T47D (cell line): ENCODE measurements at regions not wholly inside any gene's neighbourhood (a gene's known extent, or its start where the extent isn't known, plus 50 kb on each side); places are given as distances from the start of the nearest gene placed in this dataset.
"Not testable (repeated sequence)": the region's sequence is repeated elsewhere in the genome, so short reads cannot be mapped to it uniquely, and the experiment has no call there.

Experiments
- DNase-seq, 2 experiments: peaks; one replicate each; pipeline versions ENCODE4 v3.0.0 to v3.0.0-alpha.2; 2011 to 2012; ENCODE audit warnings: low read depth in 1 of 2, low spot score in 1 of 2
- JUND ChIP-seq: IDR thresholded peaks from 2 replicates; pipeline ENCODE4 v1.6.1; 2012; ENCODE audit warnings: low read depth
- in situ Hi-C: cut with HindIII; loops from 2 replicates; pipeline ENCODE4 v1.10.0; 2016; ENCODE audit warnings: low sequenced_read_pairs, low pct_unique_long_range_greater_than_20kb

GRCh38 chr14:104403421-104404220, 175.9 kb upstream of the C14orf180 start:
- TF ChIP-seq JUND = no peak
- in situ Hi-C loops = no loop called here

GRCh38 chr14:104404922-104405321, 174.6 kb upstream of the C14orf180 start:
- in situ Hi-C loops = no loop called here
- DNase-seq = no peak
- no peak for TF ChIP-seq JUND

More at GRCh38 chr14:104403421-104404220, 175.9 kb upstream of the C14orf180 start:
- DNase-seq = no peak

GRCh38 chr14:104405360-104406226, 174.0 kb upstream of the C14orf180 start:
- no peak for DNase-seq
- in situ Hi-C loops = no loop called here
- no peak for TF ChIP-seq JUND

GRCh38 chr14:104406831-104407230, 172.7 kb upstream of the C14orf180 start:
- no peak for TF ChIP-seq JUND
- in situ Hi-C loops = no loop called here
- DNase-seq = no peak

GRCh38 chr14:104416383-104416782, 163.2 kb upstream of the C14orf180 start:
- no peak for TF ChIP-seq JUND
- no peak for DNase-seq
- in situ Hi-C loops = no loop called here

GRCh38 chr14:104419865-104420505, 159.6 kb upstream of the C14orf180 start:
- in situ Hi-C loops = no loop called here
- TF ChIP-seq JUND = no peak
- no peak for DNase-seq

GRCh38 chr14:104420523-104420922, 159.0 kb upstream of the C14orf180 start:
- not testable (repeated sequence) for DNase-seq

GRCh38 chr14:104420990-104421389, 158.6 kb upstream of the C14orf180 start:
- TF ChIP-seq JUND = no peak
- in situ Hi-C loops = no loop called here

More at GRCh38 chr14:104420523-104420922, 159.0 kb upstream of the C14orf180 start:
- in situ Hi-C loops = not testable (repeated sequence)

GRCh38 chr14:104421401-104421821, 158.2 kb upstream of the C14orf180 start:
- no peak for TF ChIP-seq JUND
- in situ Hi-C loops = no loop called here
- no peak for DNase-seq

More at GRCh38 chr14:104420990-104421389, 158.6 kb upstream of the C14orf180 start:
- no peak for DNase-seq

- no peak for DNase-seq
- TF ChIP-seq JUND = no peak
- in situ Hi-C loops = no loop called here
These were observed 157.4 kb upstream of the C14orf180 start for GRCh38 chr14:104421892-104422828.

- TF ChIP-seq JUND = no peak
- no peak for DNase-seq
- in situ Hi-C loops = no loop called here
These were observed 156.5 kb upstream of the C14orf180 start for GRCh38 chr14:104422837-104423681.
